Lower lobe of right lung (tissue), 2 donors: ENCODE measurements at regions not wholly inside any gene's neighbourhood (a gene's known extent, or its start where the extent isn't known, plus 50 kb on each side); places are given as distances from the start of the nearest gene placed in this dataset.

Experiments
- ATAC-seq, 2 donors: fragments of 200-7000 bp; cut with Tn5 transposase; one replicate each; pipeline ENCODE4 v1.9.1; 2020 to 2022; ENCODE audit warnings: mild to moderate bottlenecking in 2 of 2, moderate library complexity in 2 of 2
- DNase-seq: peaks from one replicate; pipeline ENCODE4 v3.0.0-alpha.2; 2020
- H3K27ac ChIP-seq: fragments of 200-600 bp; one replicate; pipeline ENCODE4 v1.8.0; 2022
- H3K27me3 ChIP-seq: fragments of 200-600 bp; one replicate; pipeline ENCODE4 v1.8.0; 2022; ENCODE audit warnings: low read depth
- H3K36me3 ChIP-seq: fragments of 200-600 bp; one replicate; pipeline ENCODE4 v1.8.0; 2022; ENCODE audit warnings: mild to moderate bottlenecking
- H3K4me1 ChIP-seq: fragments of 200-600 bp; one replicate; pipeline ENCODE4 v1.8.0; 2022
- H3K4me3 ChIP-seq: fragments of 200-600 bp; one replicate; pipeline ENCODE4 v1.8.0; 2022; ENCODE audit warnings: mild to moderate bottlenecking
- H3K9me3 ChIP-seq: fragments of 200-600 bp; one replicate; pipeline ENCODE4 v1.8.0; 2022
- intact Hi-C: fragments of 100-400 bp; cut with DNase I; formaldehyde crosslinking; loops from one replicate; pipeline ENCODE4 v1.11.0; 2022
- TF ChIP-seq, protein P1 (sequence below): fragments of 200-600 bp; IDR thresholded peaks from one replicate; pipeline ENCODE4 v1.8.0; 2022; ENCODE audit warnings: antibody characterized with exemption, mild to moderate bottlenecking
- donor health status: DM: no; HTN: yes; CAD: no; lungs with severe emphysema.

- intact Hi-C loops = no loop called here
- ATAC-seq (no peak), DNase-seq (no peak)
- Histone ChIP-seq H3K9me3 (no peaks in the 10 kb centered on the region), H3K27me3 (no peaks in the 10 kb centered on the region), H3K27ac (no peak overlapping the region), H3K4me1 (no peaks in the 10 kb centered on the region), H3K36me3 (no peaks in the 10 kb centered on the region), H3K4me3 (no peak overlapping the region)
- TF ChIP-seq, protein P1, sequence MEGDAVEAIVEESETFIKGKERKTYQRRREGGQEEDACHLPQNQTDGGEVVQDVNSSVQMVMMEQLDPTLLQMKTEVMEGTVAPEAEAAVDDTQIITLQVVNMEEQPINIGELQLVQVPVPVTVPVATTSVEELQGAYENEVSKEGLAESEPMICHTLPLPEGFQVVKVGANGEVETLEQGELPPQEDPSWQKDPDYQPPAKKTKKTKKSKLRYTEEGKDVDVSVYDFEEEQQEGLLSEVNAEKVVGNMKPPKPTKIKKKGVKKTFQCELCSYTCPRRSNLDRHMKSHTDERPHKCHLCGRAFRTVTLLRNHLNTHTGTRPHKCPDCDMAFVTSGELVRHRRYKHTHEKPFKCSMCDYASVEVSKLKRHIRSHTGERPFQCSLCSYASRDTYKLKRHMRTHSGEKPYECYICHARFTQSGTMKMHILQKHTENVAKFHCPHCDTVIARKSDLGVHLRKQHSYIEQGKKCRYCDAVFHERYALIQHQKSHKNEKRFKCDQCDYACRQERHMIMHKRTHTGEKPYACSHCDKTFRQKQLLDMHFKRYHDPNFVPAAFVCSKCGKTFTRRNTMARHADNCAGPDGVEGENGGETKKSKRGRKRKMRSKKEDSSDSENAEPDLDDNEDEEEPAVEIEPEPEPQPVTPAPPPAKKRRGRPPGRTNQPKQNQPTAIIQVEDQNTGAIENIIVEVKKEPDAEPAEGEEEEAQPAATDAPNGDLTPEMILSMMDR = no peak
These were observed 372.5 kb downstream of the TBL1XR1 start for GRCh38 chr3:176824811-176825210.

GRCh38 chr3:176820764-176821163, 376.5 kb downstream of the TBL1XR1 start:
- no peak overlapping the region for H3K27ac ChIP-seq
- intact Hi-C loops = no loop called here
- TF ChIP-seq, protein P1 = no peak

DNA sequence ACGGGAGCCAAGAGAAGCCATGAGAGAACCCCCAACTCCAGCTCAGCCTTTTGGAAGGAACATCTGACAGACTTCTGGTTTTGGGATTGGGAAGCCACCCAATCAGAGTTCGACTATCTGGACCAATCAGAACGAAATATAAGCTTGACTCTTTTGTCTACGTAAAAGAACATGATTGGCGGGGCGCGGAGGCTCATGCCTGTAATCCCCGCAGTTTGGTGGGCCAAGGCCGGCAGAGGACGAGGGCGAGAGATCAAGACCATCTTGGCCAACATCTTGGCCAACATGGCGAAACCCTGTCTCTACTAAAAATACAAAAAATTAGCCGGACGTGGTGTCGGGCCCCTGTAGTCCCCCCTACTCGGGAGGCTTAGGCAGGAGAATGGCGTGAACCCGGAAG, 380.3 kb downstream of the TBL1XR1 start:
- Histone ChIP-seq H3K4me1 (no peaks in the 10 kb centered on the region), H3K4me3 (no peak overlapping the region), H3K9me3 (no peaks in the 10 kb centered on the region), H3K36me3 (no peaks in the 10 kb centered on the region), H3K27ac (no peak overlapping the region), H3K27me3 (no peaks in the 10 kb centered on the region)
- TF ChIP-seq, protein P1 = no peak
- DNase-seq = no peak
- ATAC-seq = no peak
- intact Hi-C loops = no loop called here

More at GRCh38 chr3:176820764-176821163, 376.5 kb downstream of the TBL1XR1 start:
- Histone ChIP-seq H3K4me1 (no peaks in the 10 kb centered on the region), H3K9me3 (no peaks in the 10 kb centered on the region), H3K4me3 (no peak overlapping the region), H3K36me3 (no peaks in the 10 kb centered on the region), H3K27me3 (no peaks in the 10 kb centered on the region)
- ATAC-seq = no peak
- DNase-seq = no peak

GRCh38 chr3:176814285-176814684, 383.0 kb downstream of the TBL1XR1 start:
- Histone ChIP-seq H3K4me1 (no peaks in the 10 kb centered on the region), H3K27me3 (no peaks in the 10 kb centered on the region), H3K4me3 (no peak overlapping the region), H3K27ac (no peak overlapping the region), H3K9me3 (no peaks in the 10 kb centered on the region), H3K36me3 (no peaks in the 10 kb centered on the region)
- TF ChIP-seq, protein P1 = peak; percentile 50
- ATAC-seq = peak; percentile 66 to 77
- intact Hi-C loops = no loop called here
- DNase-seq = peak; percentile 43

DNA sequence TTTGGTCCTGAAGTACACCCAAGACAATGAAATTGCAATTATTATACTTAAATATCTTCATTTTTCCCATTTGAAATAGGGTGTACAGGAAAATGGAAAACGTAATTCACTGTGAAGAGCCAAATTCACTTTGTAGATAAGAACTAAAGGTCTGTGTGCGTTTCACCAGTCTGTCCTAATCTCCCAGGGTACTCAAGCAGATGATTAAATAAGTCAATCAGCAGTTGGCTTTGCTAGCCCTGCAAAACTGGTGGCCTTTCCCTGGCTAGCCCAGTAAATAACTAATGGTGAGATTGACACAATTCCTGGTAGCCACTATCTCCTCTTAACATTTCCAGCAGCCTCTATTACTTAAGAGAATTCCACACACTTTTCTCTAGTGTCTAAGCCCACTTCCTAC, 389.3 kb downstream of the TBL1XR1 start:
- no peak for DNase-seq
- no peaks in the 10 kb centered on the region for H3K9me3 ChIP-seq
- no peak overlapping the region for H3K27ac ChIP-seq
- H3K36me3 ChIP-seq = no peaks in the 10 kb centered on the region
- H3K4me3 ChIP-seq = no peak overlapping the region
- ATAC-seq = no peak
- no peaks in the 10 kb centered on the region for H3K27me3 ChIP-seq
- no peaks in the 10 kb centered on the region for H3K4me1 ChIP-seq
- TF ChIP-seq, protein P1 = no peak
- intact Hi-C loops = no loop called here

- TF ChIP-seq, protein P1 = no peak
- Histone ChIP-seq H3K4me1 (no peaks in the 10 kb centered on the region), H3K4me3 (no peak overlapping the region), H3K9me3 (no peaks in the 10 kb centered on the region), H3K27me3 (no peaks in the 10 kb centered on the region), H3K36me3 (no peaks in the 10 kb centered on the region), H3K27ac (no peak overlapping the region)
- DNase-seq = no peak
- no peak for ATAC-seq
- intact Hi-C loops = no loop called here
These were observed 397.6 kb downstream of the TBL1XR1 start for GRCh38 chr3:176799675-176800074.
